Endothelial cell of umbilical vein (primary cell): ENCODE measurements at regions not wholly inside any gene's neighbourhood (a gene's known extent, or its start where the extent isn't known, plus 50 kb on each side); places are given as distances from the start of the nearest gene placed in this dataset.

Experiments used
- BruUV-seq: library from RNA; stranded (reverse); fragments of 400-500 nt; replicated peaks from 2 replicates; lab custom pipeline; 2021; lab: Mats Ljungman, UMichigan
- CTCF ChIA-PET: fragments of 300-600, 350-600 bp; sonication (Branson Sonifier 250); formaldehyde crosslinking; loops from one replicate; lab custom pipeline; 2021; ENCODE audit warnings: antibody characterized with exemption, inconsistent platforms; lab: Charles Lee
- POLR2A ChIA-PET: fragments of 300-600, 350-600 bp; sonication (Branson Sonifier 250); formaldehyde crosslinking; loops from one replicate; lab custom pipeline; 2021; ENCODE audit warnings: antibody characterized with exemption, inconsistent platforms; lab: Charles Lee
- DNase-seq: peaks from one replicate; pipeline ENCODE4 v3.0.0-alpha.2; 2011; ENCODE audit warnings: low read depth, low spot score
- FAIRE-seq: peaks from 2 replicates; lab custom pipeline; 2011; peaks lifted over from hg19 to GRCh38; lab: Jason Lieb, UNC
- H2AFZ ChIP-seq: 2 replicates; pipeline ENCODE4 v1.6.0; 2012; ENCODE audit warnings: low read depth, low read length, control low read depth, inconsistent platforms
- H3K27ac ChIP-seq: 2 replicates; pipeline ENCODE4 v1.5.1; 2011; ENCODE audit warnings: low read depth, mild to moderate bottlenecking, control low read depth, low read length, moderate library complexity; ENCODE audit not compliant: insufficient read depth
- H3K27me3 ChIP-seq, 2 experiments: 2 replicates each; pipeline versions ENCODE4 v1.6.0 to v1.6.1; 2011; ENCODE audit warnings: low read length in 2 of 2, mixed read lengths in 1 of 2; ENCODE audit not compliant: control insufficient read depth in 2 of 2, insufficient read depth in 2 of 2
- H3K36me3 ChIP-seq, 2 experiments: 2 replicates in 1 of 2; 3 replicates in 1 of 2; pipeline ENCODE4 v1.5.1; 2011; ENCODE audit warnings: low read length in 2 of 2, mild to moderate bottlenecking in 1 of 2, moderate library complexity in 1 of 2; ENCODE audit not compliant: control insufficient read depth in 2 of 2, insufficient read depth in 2 of 2; ENCODE audit errors: extremely low read depth in 1 of 2
- H3K4me1 ChIP-seq: 3 replicates; pipeline ENCODE4 v1.5.1; 2011; ENCODE audit warnings: mild to moderate bottlenecking, low read length; ENCODE audit not compliant: control insufficient read depth, insufficient read depth; ENCODE audit errors: extremely low read depth
- H3K4me2 ChIP-seq: 2 replicates; pipeline ENCODE4 v1.6.1; 2011; ENCODE audit warnings: low read length, control low read depth, mixed read lengths; ENCODE audit not compliant: insufficient read depth
- H3K4me3 ChIP-seq, 3 experiments: fragments of 200-600 bp in 1 of 3; sonication (generic), shearing (Covaris generic) in 1 of 3; replicated peaks in 1 of 3; 2 replicates each; pipeline ENCODE4 v1.5.1; 2011 to 2016; ENCODE audit warnings: control low read depth in 3 of 3, low read length in 3 of 3, mild to moderate bottlenecking in 2 of 3, inconsistent platforms in 1 of 3, low read depth in 1 of 3, moderate library complexity in 1 of 3; ENCODE audit not compliant: insufficient read depth in 1 of 3
- H3K79me2 ChIP-seq: 2 replicates; pipeline ENCODE4 v1.6.0; 2012; ENCODE audit warnings: low read length, inconsistent platforms; ENCODE audit not compliant: control insufficient read depth, insufficient read depth
- H3K9ac ChIP-seq: replicated peaks from 2 replicates; pipeline ENCODE3; 2011; ENCODE audit warnings: low read length, control low read depth; ENCODE audit not compliant: insufficient read depth; ENCODE audit errors: extremely low read depth
- H3K9me1 ChIP-seq: replicated peaks from 3 replicates; pipeline ENCODE4 v1.6.0; 2011; ENCODE audit warnings: mild to moderate bottlenecking, low read length; ENCODE audit not compliant: control insufficient read depth, insufficient read depth; ENCODE audit errors: extremely low read depth
- H3K9me3 ChIP-seq: replicated peaks from 2 replicates; pipeline ENCODE4 v1.5.1; 2012; ENCODE audit warnings: low read length, inconsistent platforms; ENCODE audit not compliant: control insufficient read depth, insufficient read depth
- H4K20me1 ChIP-seq: replicated peaks from 2 replicates; pipeline ENCODE3; 2011; ENCODE audit warnings: mild to moderate bottlenecking, low read length; ENCODE audit not compliant: control insufficient read depth, insufficient read depth; ENCODE audit errors: extremely low read depth
- EZH2 ChIP-seq: IDR thresholded peaks from 2 replicates; pipeline ENCODE4 v1.6.1; 2012; ENCODE audit warnings: borderline replicate concordance, low read depth, mild to moderate bottlenecking, moderate library complexity, low read length, inconsistent platforms; ENCODE audit not compliant: severe bottlenecking
- FOS ChIP-seq: IDR thresholded peaks from 2 replicates; pipeline ENCODE4 v1.6.1; 2011; ENCODE audit warnings: mild to moderate bottlenecking, low read length, moderate library complexity, borderline replicate concordance; ENCODE audit not compliant: insufficient read depth
- GATA2 ChIP-seq: IDR thresholded peaks from 2 replicates; pipeline ENCODE4 v1.7.0; 2011; ENCODE audit warnings: low read depth, mild to moderate bottlenecking, moderate library complexity, mixed read lengths, low read length; ENCODE audit not compliant: insufficient read length, insufficient read depth
- JUN ChIP-seq: IDR thresholded peaks from 2 replicates; pipeline ENCODE4 v1.6.1; 2011; ENCODE audit warnings: borderline replicate concordance, low read depth; ENCODE audit not compliant: insufficient read length, insufficient read depth
- MYC ChIP-seq: IDR thresholded peaks from one replicate; pipeline ENCODE4 v1.6.1; 2011; ENCODE audit warnings: mild to moderate bottlenecking, low read depth, low read length
- POLR2A ChIP-seq: IDR thresholded peaks from 2 replicates; pipeline ENCODE4 v1.6.1; 2012; ENCODE audit warnings: low read depth, mild to moderate bottlenecking, control low read depth, low read length
- POLR2AphosphoS5 ChIP-seq: IDR thresholded peaks from 2 replicates; pipeline ENCODE4 v1.6.1; 2012; ENCODE audit warnings: low read depth, mild to moderate bottlenecking, control low read depth, low read length, moderate library complexity; ENCODE audit not compliant: insufficient read depth
- dilution Hi-C: fragments of 300-500 bp; cut with MboI; formaldehyde crosslinking; loops from one replicate; pipeline ENCODE4 v1.15.0; 2019; ENCODE audit warnings: low sequenced_read_pairs; ENCODE audit not compliant: extremely low pct_ligation_motif_present
- intact Hi-C: fragments of 100-400 bp; cut with micrococcal nuclease; formaldehyde crosslinking; loops from one replicate; pipeline ENCODE4 v1.10.0; 2022
- TF ChIP-seq, protein P1 (sequence below): IDR thresholded peaks from 2 replicates; pipeline ENCODE4 v1.6.1; 2011; ENCODE audit not compliant: insufficient read depth, insufficient read length
- TF ChIP-seq, protein P2 (sequence below), 2 donors: IDR thresholded peaks; 1 replicate in 1 of 2; 2 replicates in 1 of 2; pipeline ENCODE4 v1.5.1; 2011; ENCODE audit warnings: low read length in 2 of 2, mild to moderate bottlenecking in 2 of 2, moderate library complexity in 2 of 2, control low read depth in 1 of 2, inconsistent platforms in 1 of 2, low read depth in 1 of 2; ENCODE audit not compliant: insufficient read depth in 1 of 2; ENCODE audit errors: extremely low read depth in 1 of 2

DNA sequence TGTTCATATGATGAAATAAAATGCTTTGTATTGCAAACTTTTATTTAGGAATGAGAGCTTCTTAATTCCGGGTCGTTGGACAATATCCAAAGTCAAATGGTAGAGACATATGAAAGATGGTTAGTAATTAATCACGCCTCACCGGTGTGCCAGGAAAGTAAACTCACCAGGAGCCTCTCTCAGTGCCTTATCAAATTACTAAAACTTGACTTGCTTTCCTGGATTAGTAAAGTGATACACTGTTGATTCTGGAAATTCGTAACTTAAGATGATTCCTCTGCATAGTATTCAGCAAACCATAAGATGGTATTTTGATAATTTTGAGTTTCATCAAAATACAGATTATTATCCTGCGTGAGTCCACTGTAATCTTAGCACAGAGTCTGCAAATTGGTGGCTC is 115.2 kb downstream of the PAX1 start:
- ChIA-PET CTCF (no interaction called here), POLR2A (no interaction called here)
- DNase-seq, result no peak
- no peak overlapping the region for H3K4me2 ChIP-seq
- H3K9ac ChIP-seq, result no peak overlapping the region
- H3K9me1 ChIP-seq, result no peaks in the 10 kb centered on the region
- H3K79me2 ChIP-seq, result no peaks in the 10 kb centered on the region
- H4K20me1 ChIP-seq, result no peaks in the 10 kb centered on the region
- H3K27me3 ChIP-seq, result no peaks in the 10 kb centered on the region
- H3K27ac ChIP-seq, result no peak overlapping the region
- dilution Hi-C loops (no loop called here), intact Hi-C loops (no loop called here)
- FAIRE-seq, result no peak
- H3K36me3 ChIP-seq, result no peaks in the 10 kb centered on the region
- H2AFZ ChIP-seq, result no peak overlapping the region
- no TSS peak for BruUV-seq
- H3K4me1 ChIP-seq, result no peaks in the 10 kb centered on the region
- TF ChIP-seq, protein P1, sequence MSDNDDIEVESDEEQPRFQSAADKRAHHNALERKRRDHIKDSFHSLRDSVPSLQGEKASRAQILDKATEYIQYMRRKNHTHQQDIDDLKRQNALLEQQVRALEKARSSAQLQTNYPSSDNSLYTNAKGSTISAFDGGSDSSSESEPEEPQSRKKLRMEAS, result no peak
- TF ChIP-seq FOS (no peak), POLR2AphosphoS5 (no peak), JUN (no peak), EZH2 (no peak), POLR2A (no peak), GATA2 (no peak), MYC (no peak)
- TF ChIP-seq, protein P2, sequence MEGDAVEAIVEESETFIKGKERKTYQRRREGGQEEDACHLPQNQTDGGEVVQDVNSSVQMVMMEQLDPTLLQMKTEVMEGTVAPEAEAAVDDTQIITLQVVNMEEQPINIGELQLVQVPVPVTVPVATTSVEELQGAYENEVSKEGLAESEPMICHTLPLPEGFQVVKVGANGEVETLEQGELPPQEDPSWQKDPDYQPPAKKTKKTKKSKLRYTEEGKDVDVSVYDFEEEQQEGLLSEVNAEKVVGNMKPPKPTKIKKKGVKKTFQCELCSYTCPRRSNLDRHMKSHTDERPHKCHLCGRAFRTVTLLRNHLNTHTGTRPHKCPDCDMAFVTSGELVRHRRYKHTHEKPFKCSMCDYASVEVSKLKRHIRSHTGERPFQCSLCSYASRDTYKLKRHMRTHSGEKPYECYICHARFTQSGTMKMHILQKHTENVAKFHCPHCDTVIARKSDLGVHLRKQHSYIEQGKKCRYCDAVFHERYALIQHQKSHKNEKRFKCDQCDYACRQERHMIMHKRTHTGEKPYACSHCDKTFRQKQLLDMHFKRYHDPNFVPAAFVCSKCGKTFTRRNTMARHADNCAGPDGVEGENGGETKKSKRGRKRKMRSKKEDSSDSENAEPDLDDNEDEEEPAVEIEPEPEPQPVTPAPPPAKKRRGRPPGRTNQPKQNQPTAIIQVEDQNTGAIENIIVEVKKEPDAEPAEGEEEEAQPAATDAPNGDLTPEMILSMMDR (IDR thresholded peaks at IDR 0.05; ENCODE audit: extremely low read depth in 1 of 2, insufficient read depth in 1 of 2, low read depth in 1 of 2, low read length in 2 of 2), result no peak
- peaks cover 4% of the 10 kb centered on the region for H3K9me3 ChIP-seq
- no peak overlapping the region for H3K4me3 ChIP-seq
